Lung (tissue), 11 donors: ENCODE measurements at regions not wholly inside any gene's neighbourhood (a gene's known extent, or its start where the extent isn't known, plus 50 kb on each side); places are given as distances from the start of the nearest gene placed in this dataset.

Experiments
- ATAC-seq: fragments of 200-7000 bp; cut with Tn5 transposase; one replicate; pipeline ENCODE4 v1.9.1; 2020; ENCODE audit warnings: moderate number of reproducible peaks; ENCODE audit not compliant: insufficient read depth, low FRiP score
- DNase-seq, 3 donors: peaks; one replicate each; pipeline ENCODE4 v3.0.0-alpha.2; 2013 to 2017
- H3K27ac ChIP-seq, 2 donors: one replicate each; pipeline ENCODE4 v1.5.1; 2013; ENCODE audit warnings: mild to moderate bottlenecking in 2 of 2, moderate library complexity in 2 of 2, control low read depth in 1 of 2, inconsistent platforms in 1 of 2, low read depth in 1 of 2, low read length in 1 of 2
- H3K27me3 ChIP-seq, 3 donors: one replicate each; pipeline ENCODE4 v1.5.1; 2013; ENCODE audit warnings: low read length in 2 of 3; ENCODE audit not compliant: control insufficient read depth in 3 of 3, insufficient read depth in 3 of 3
- H3K36me3 ChIP-seq, 4 donors: one replicate each; pipeline ENCODE4 v1.5.1; 2013; ENCODE audit warnings: low read length in 4 of 4, mild to moderate bottlenecking in 1 of 4, moderate library complexity in 1 of 4; ENCODE audit not compliant: control insufficient read depth in 4 of 4, insufficient read depth in 4 of 4
- H3K4me1 ChIP-seq, 5 donors: one replicate each; pipeline ENCODE4 v1.5.1; 2013; ENCODE audit warnings: low read length in 5 of 5, mild to moderate bottlenecking in 2 of 5, moderate library complexity in 1 of 5; ENCODE audit not compliant: control insufficient read depth in 5 of 5, insufficient read depth in 5 of 5
- H3K4me3 ChIP-seq: one replicate; pipeline ENCODE4 v1.5.1; 2013; ENCODE audit warnings: mild to moderate bottlenecking, control low read depth, moderate library complexity
- H3K9ac ChIP-seq, 2 donors: one replicate each; pipeline ENCODE4 v1.5.1; 2013; ENCODE audit warnings: low read length in 2 of 2, control low read depth in 1 of 2; ENCODE audit not compliant: insufficient read depth in 1 of 2
- H3K9me3 ChIP-seq, 4 donors: one replicate each; pipeline ENCODE4 v1.5.1; 2013; ENCODE audit warnings: low read length in 3 of 4, mild to moderate bottlenecking in 1 of 4, moderate library complexity in 1 of 4; ENCODE audit not compliant: control insufficient read depth in 4 of 4, insufficient read depth in 3 of 4
- CTCF ChIP-seq: IDR thresholded peaks from 2 replicates; pipeline ENCODE4 v1.5.1; 2012; ENCODE audit warnings: mild to moderate bottlenecking; ENCODE audit errors: control extremely low read depth, extremely low read depth
- WGBS, 2 donors: extraction: QIAGEN DNeasy Blood & Tissue Kit; methylation state at CpG; one replicate each; pipeline ENCODE4 v1.1.7; 2013; 5-methylcytosine and 5-hydroxymethylcytosine counted together
- donor health status: control.
- donor health status: control.
- donor health status: Bipolar disorder and iron deficiency.
- donor health status: healthy.
- donor health status: DM: yes; HTN: yes; CAD: no.

GRCh38 chr6:17032590-17032987 lies 69.3 kb upstream of the STMND1 start:
- H3K27me3 ChIP-seq: no peaks in the 10 kb centered on the region
- H3K27ac ChIP-seq: no peak overlapping the region
- no peak overlapping the region for H3K9ac ChIP-seq
- no peaks in the 10 kb centered on the region for H3K36me3 ChIP-seq
- peaks cover 0 to 19% (median 3%) of the 10 kb centered on the region in 5 donors for H3K4me1 ChIP-seq
- TF ChIP-seq CTCF: no peak
- H3K9me3 ChIP-seq: no peaks in the 10 kb centered on the region
- H3K4me3 ChIP-seq: no peak overlapping the region
- ATAC-seq (no peak), DNase-seq (no peak)
- WGBS, 2 donors: 61 to 79% methylated on average over 3 of the region's 3 CpGs

- Histone ChIP-seq H3K27me3 (no peaks in the 10 kb centered on the region), H3K9ac (no peak overlapping the region), H3K36me3 (no peaks in the 10 kb centered on the region), H3K4me3 (no peak overlapping the region), H3K27ac (no peak overlapping the region), H3K4me1 (peaks cover 0 to 19% (median 3%) of the 10 kb centered on the region in 5 donors), H3K9me3 (no peaks in the 10 kb centered on the region)
- WGBS, 2 donors: 90 to 95% methylated on average over 19 of the region's 19 CpGs
- no peak for DNase-seq
- no peak for TF ChIP-seq CTCF
- no peak for ATAC-seq
These were observed 69.9 kb upstream of the STMND1 start for GRCh38 chr6:17031961-17032360.

- no peak for ATAC-seq
- Histone ChIP-seq H3K9me3 (peaks cover 0 to 6% (median 2%) of the 10 kb centered on the region in 4 donors), H3K4me3 (no peak overlapping the region), H3K36me3 (no peaks in the 10 kb centered on the region), H3K4me1 (peaks cover 0 to 4% (median 0%) of the 10 kb centered on the region in 5 donors), H3K27ac (no peak overlapping the region), H3K9ac (no peak overlapping the region), H3K27me3 (no peaks in the 10 kb centered on the region)
- WGBS, 2 donors: 61 to 76% methylated on average over 1 of the region's 1 CpG
- DNase-seq: no peak
- no peak for TF ChIP-seq CTCF
These were observed 74.4 kb upstream of the STMND1 start for GRCh38 chr6:17027441-17027840.

GRCh38 chr6:17022604-17023003 lies 79.2 kb upstream of the STMND1 start:
- Histone ChIP-seq H3K4me3 (no peak overlapping the region), H3K4me1 (no peaks in the 10 kb centered on the region), H3K27ac (no peak overlapping the region), H3K9ac (no peak overlapping the region), H3K9me3 (peaks cover 0 to 6% (median 2%) of the 10 kb centered on the region in 4 donors), H3K36me3 (no peaks in the 10 kb centered on the region), H3K27me3 (no peaks in the 10 kb centered on the region)
- no peak for ATAC-seq
- 75 to 80% methylated on average over 3 of the region's 3 CpGs for WGBS, 2 donors
- DNase-seq: no peak
- no peak for TF ChIP-seq CTCF
